Tibial artery (tissue), 4 donors: ENCODE measurements at regions not wholly inside any gene's neighbourhood (a gene's known extent, or its start where the extent isn't known, plus 50 kb on each side); places are given as distances from the start of the nearest gene placed in this dataset.
"Not testable (repeated sequence)": the region's sequence is repeated elsewhere in the genome, so short reads cannot be mapped to it uniquely, and the experiment has no call there.

Experiments
- DNase-seq, 2 donors: peaks; one replicate each; pipeline ENCODE4 v3.0.0-alpha.2; 2019
- H3K27ac ChIP-seq, 2 donors: fragments of 200-600 bp; sonication (generic) in 1 of 2; 1 replicate in 1 of 2; 2 replicates in 1 of 2; pipeline ENCODE4 v1.5.1; 2018 to 2019; ENCODE audit warnings: mild to moderate bottlenecking in 1 of 2
- H3K27me3 ChIP-seq, 2 donors: fragments of 200-600 bp; sonication (generic) in 1 of 2; one replicate each; pipeline versions ENCODE4 v1.5.1 to v1.6.0; 2016 to 2019
- H3K36me3 ChIP-seq, 3 donors: fragments of 200-600 bp; sonication (generic) in 2 of 3; one replicate each; pipeline ENCODE4 v1.5.1; 2016 to 2019; ENCODE audit warnings: mild to moderate bottlenecking in 2 of 3
- H3K4me1 ChIP-seq, 4 donors: fragments of 200-600 bp; sonication (generic) in 2 of 4; 1 replicate in 3 of 4; 2 replicates in 1 of 4; pipeline ENCODE4 v1.5.1; 2016 to 2019
- H3K4me3 ChIP-seq, 2 donors: fragments of 200-600 bp; sonication (generic) in 1 of 2; 1 replicate in 1 of 2; 2 replicates in 1 of 2; pipeline ENCODE4 v1.5.1; 2018 to 2019; ENCODE audit warnings: mild to moderate bottlenecking in 2 of 2
- H3K9me3 ChIP-seq, 3 donors: fragments of 200-600 bp; sonication (generic) in 1 of 3; one replicate each; pipeline ENCODE4 v1.5.1; 2016 to 2019
- intact Hi-C: fragments of 100-400 bp; cut with DNase I; formaldehyde crosslinking; loops from one replicate; pipeline ENCODE4 v1.15.0; 2023; ENCODE audit warnings: low total_unique reads

DNA sequence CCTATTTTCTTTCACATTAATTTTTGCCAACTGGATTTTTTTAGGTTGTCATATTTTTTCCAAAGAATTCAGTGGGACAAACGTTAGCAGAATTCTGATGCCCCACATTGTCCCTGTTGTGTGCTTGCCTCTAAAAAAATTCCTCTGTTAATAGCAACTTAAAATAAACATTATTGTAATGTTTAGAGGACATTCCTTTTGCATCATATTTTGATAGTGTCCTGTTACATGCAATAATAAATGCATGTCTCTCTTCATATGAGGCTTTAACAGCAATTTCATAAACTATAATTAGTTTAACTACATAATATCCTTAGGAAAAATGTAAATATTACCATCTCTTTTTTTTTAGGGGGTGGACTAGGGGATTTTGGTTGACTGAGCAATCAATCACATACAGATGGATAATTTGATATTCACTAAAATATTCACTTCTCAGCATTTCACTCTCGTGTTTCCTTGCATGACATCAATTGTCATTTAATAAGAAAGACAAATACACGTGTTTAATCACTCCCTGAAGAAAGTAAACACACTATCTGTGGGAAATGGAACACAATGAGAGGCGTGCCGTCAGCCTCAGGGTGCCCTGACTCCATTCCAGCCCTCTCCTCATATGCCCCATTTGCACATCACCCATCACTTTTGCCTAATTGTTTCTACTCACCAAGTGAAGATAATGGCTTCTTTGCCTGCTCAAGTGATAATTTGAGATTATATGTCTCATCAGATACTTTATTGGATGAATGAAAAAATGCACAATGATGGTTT, 110.3 kb upstream of the SPATA31A3 start:
- H3K4me1 ChIP-seq, H3K36me3 ChIP-seq, H3K4me3 ChIP-seq, H3K27ac ChIP-seq, H3K27me3 ChIP-seq, H3K9me3 ChIP-seq, intact Hi-C loops, DNase-seq: not testable (repeated sequence)

DNA sequence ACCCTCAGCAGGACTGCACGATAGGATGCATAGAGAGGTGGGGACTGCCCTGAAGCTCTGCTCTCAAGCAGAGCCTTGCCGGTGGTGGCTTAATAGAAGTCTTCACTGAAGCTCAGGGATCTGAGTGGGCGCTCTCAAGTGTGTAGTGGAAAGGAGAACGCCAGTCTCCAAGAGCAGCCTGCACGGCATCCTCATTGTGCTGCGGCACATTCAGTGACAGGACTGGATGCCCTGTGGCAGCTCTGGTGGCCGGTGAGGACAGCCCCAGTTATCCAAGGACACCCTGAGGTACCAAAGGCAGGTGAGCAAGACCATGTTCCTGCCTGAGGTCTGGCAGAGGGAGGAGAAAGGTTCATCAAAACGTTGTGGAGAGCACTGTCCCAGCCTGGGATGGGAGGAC, 98.8 kb upstream of the SPATA31A3 start:
- H3K4me3 ChIP-seq, H3K4me1 ChIP-seq, H3K9me3 ChIP-seq, H3K27me3 ChIP-seq, intact Hi-C loops, DNase-seq, H3K27ac ChIP-seq, H3K36me3 ChIP-seq: not testable (repeated sequence)

DNA sequence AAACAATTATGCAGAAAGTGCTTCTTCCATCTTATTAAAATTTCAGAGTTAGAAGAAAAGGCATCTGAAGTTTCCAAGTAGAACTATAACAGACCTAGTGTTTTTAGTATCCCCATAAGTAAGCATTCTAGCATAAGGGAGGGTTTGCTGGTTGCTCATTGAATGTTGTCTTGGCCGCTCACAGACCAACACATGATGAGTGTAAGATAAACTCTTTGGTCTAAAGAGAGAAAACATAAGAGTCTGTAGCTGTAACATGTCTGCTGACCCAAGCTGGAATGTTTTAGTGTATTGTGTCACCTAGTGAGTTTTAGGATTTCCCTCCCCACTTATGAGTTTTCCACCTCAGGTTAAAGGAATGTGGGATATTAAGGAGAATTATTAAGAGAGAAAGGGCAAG, 94.5 kb upstream of the SPATA31A3 start:
- H3K4me3 ChIP-seq, H3K36me3 ChIP-seq, H3K9me3 ChIP-seq, DNase-seq, intact Hi-C loops, H3K27ac ChIP-seq, H3K27me3 ChIP-seq, H3K4me1 ChIP-seq: not testable (repeated sequence)

DNA sequence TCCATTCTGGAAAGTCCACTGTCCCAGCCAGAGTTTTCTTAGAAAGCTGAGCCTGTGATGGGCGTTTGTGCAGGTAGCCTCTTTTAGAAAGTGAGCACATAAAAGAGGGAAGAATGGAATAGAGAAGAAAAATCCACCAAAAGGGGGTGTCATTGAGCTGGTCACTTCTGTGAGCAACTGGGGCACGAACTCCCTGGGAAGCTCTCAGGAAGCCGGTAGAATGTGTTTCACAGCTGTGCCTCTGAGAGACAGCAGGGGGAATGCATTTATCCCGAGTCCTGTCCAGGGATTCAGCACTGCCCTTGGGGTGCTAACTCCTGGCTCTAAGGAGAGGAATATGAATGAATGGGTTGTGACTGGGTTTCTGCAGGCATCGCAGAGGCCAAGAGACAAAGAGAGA, 73.8 kb upstream of the SPATA31A3 start:
- intact Hi-C loops, H3K4me1 ChIP-seq, H3K9me3 ChIP-seq, H3K36me3 ChIP-seq, H3K27ac ChIP-seq, H3K4me3 ChIP-seq, DNase-seq, H3K27me3 ChIP-seq: not testable (repeated sequence)

DNA sequence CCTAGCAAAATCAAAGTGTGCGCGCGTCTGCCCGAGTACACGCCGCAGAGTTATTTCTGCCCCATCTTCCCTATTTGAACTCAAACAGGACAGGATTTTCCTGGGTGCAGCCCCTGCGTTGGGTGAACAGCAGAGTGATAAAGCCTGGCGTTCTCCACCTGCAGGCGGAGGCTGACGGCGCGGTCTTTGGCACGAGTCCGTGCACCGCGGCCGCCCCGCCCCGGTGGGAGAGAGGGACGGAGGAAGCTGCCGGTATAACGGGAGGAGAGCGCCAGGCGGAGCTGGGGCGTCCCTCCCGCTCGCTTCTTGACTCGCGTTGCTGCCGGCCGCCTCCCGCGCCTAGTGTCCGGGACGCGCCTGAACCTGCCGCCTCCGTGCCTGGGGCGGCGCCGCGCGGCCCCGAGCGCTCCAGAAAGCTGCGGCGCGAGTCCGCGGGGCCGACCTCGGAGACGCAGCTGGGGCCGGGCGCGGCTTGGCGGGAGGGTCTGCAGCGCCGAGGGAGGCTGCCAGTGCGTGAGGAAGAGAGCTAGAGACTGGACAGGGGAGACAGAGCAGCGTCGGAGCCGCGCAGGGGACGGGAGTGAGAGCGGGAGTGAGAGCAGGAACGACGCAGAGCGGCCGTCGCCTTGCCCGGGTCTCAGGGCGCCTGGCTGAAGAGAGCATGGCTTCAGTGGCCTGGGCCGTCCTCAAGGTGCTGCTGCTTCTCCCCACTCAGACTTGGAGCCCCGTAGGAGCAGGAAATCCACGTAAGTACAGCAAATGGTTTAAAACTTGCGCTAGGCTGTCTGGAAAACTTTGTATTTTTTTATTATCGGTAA, 66.8 kb upstream of the SPATA31A3 start:
- H3K4me3 ChIP-seq, result peak overlapping the region; percentile 12 to 29
- H3K27ac ChIP-seq, intact Hi-C loops, H3K4me1 ChIP-seq, H3K9me3 ChIP-seq, H3K27me3 ChIP-seq, DNase-seq, H3K36me3 ChIP-seq: not testable (repeated sequence)
